WTC11 (cell line): ENCODE measurements at regions not wholly inside any gene's neighbourhood (a gene's known extent, or its start where the extent isn't known, plus 50 kb on each side); places are given as distances from the start of the nearest gene placed in this dataset.

Source experiments
- ATAC-seq: fragments of 200-7000 bp; cut with Tn5 transposase; 2 replicates; pipeline ENCODE4 v1.10.0; 2021; ENCODE audit warnings: mild to moderate bottlenecking, moderate library complexity
- CTCF ChIA-PET: fragments of 300-600 bp; sonication (Branson Sonifier 250); formaldehyde crosslinking; loops from one replicate; lab custom pipeline; 2021; ENCODE audit warnings: antibody characterized with exemption; lab: Charles Lee
- POLR2A ChIA-PET: fragments of 350-600 bp; sonication (Branson Sonifier 250); formaldehyde crosslinking; loops from one replicate; lab custom pipeline; 2021; ENCODE audit warnings: antibody characterized with exemption; lab: Charles Lee
- DNase-seq: peaks from one replicate; pipeline ENCODE4 v3.0.0; 2021; ENCODE audit warnings: low spot score
- H3K27ac Mint-ChIP-seq: 2 replicates; pipeline ENCODE4 v1.8.0; 2021; ENCODE audit warnings: mixed read lengths
- H3K27me3 Mint-ChIP-seq: 2 replicates; pipeline ENCODE4 v1.8.0; 2021; ENCODE audit warnings: low read depth, mild to moderate bottlenecking, moderate library complexity, mixed read lengths
- H3K36me3 Mint-ChIP-seq: 2 replicates; pipeline ENCODE4 v1.8.0; 2021; ENCODE audit warnings: mixed read lengths
- H3K4me1 Mint-ChIP-seq: 2 replicates; pipeline ENCODE4 v1.8.0; 2022; ENCODE audit warnings: mixed read lengths
- H3K4me3 Mint-ChIP-seq: 2 replicates; pipeline ENCODE4 v1.8.0; 2021; ENCODE audit warnings: mild to moderate bottlenecking, moderate library complexity, mixed read lengths
- H3K9me3 Mint-ChIP-seq: 2 replicates; pipeline ENCODE4 v1.8.0; 2021; ENCODE audit warnings: mixed read lengths
- CREM ChIP-seq: sonication (generic); formaldehyde crosslinking; IDR thresholded peaks from 2 replicates; pipeline ENCODE4 v1.8.1; 2022; ENCODE audit warnings: mild to moderate bottlenecking, missing genetic modification reagents, moderate library complexity
- ELF4 ChIP-seq: sonication (generic); formaldehyde crosslinking; IDR thresholded peaks from 2 replicates; pipeline ENCODE4 v1.8.1; 2022; ENCODE audit warnings: low read depth, mild to moderate bottlenecking, moderate library complexity, missing genetic modification reagents
- ESRRA ChIP-seq: sonication (generic); formaldehyde crosslinking; IDR thresholded peaks from 2 replicates; pipeline ENCODE4 v1.8.1; 2022; ENCODE audit warnings: mild to moderate bottlenecking, missing genetic modification reagents, borderline replicate concordance
- ETV6 ChIP-seq: sonication (generic); formaldehyde crosslinking; IDR thresholded peaks from 2 replicates; pipeline ENCODE4 v1.8.1; 2022; ENCODE audit warnings: mild to moderate bottlenecking, missing genetic modification reagents
- GTF2I ChIP-seq: fragments of 250-450 bp; sonication (Bioruptor Pico); conservative IDR thresholded peaks from 2 replicates; pipeline ENCODE4 v1.4.0; 2021; ENCODE audit warnings: mild to moderate bottlenecking
- HMGA2 ChIP-seq: fragments of 250-450 bp; sonication (Bioruptor Pico); IDR thresholded peaks from 2 replicates; pipeline ENCODE4 v1.4.0; 2021; ENCODE audit warnings: mild to moderate bottlenecking, moderate library complexity
- MXD4 ChIP-seq: fragments of 250-450 bp; sonication (Bioruptor Pico); IDR thresholded peaks from 2 replicates; pipeline ENCODE4 v1.8.0; 2021; ENCODE audit warnings: mild to moderate bottlenecking, moderate library complexity, borderline replicate concordance
- MYBL2 ChIP-seq: sonication (generic); formaldehyde crosslinking; IDR thresholded peaks from 2 replicates; pipeline ENCODE4 v1.8.1; 2023; ENCODE audit warnings: mild to moderate bottlenecking, moderate library complexity, missing genetic modification reagents
- NFATC4 ChIP-seq: fragments of 250-450 bp; sonication (Bioruptor Pico); IDR thresholded peaks from 2 replicates; pipeline ENCODE4 v1.9.0; 2021; ENCODE audit warnings: mild to moderate bottlenecking
- NFYB ChIP-seq: sonication (generic); formaldehyde crosslinking; conservative IDR thresholded peaks from 2 replicates; pipeline ENCODE4 v1.8.0; 2022; ENCODE audit warnings: low read depth, missing genetic modification reagents
- RELA ChIP-seq: sonication (generic); formaldehyde crosslinking; IDR thresholded peaks from 2 replicates; pipeline ENCODE4 v1.8.1; 2022; ENCODE audit warnings: missing genetic modification reagents, mild to moderate bottlenecking, borderline replicate concordance
- SOX15 ChIP-seq: fragments of 250-450 bp; sonication (Bioruptor Pico); IDR thresholded peaks from 2 replicates; pipeline ENCODE4 v1.9.0; 2021; ENCODE audit warnings: mild to moderate bottlenecking
- SP1 ChIP-seq: sonication (generic); formaldehyde crosslinking; conservative IDR thresholded peaks from 2 replicates; pipeline ENCODE4 v1.8.1; 2022; ENCODE audit warnings: missing genetic modification reagents
- ZBTB21 ChIP-seq: sonication (generic); formaldehyde crosslinking; IDR thresholded peaks from 2 replicates; pipeline ENCODE4 v1.8.1; 2023; ENCODE audit warnings: mild to moderate bottlenecking, missing genetic modification reagents, borderline replicate concordance
- ZNF232 ChIP-seq: sonication (generic); formaldehyde crosslinking; IDR thresholded peaks from 2 replicates; pipeline ENCODE4 v1.8.0; 2022; ENCODE audit warnings: mild to moderate bottlenecking, missing genetic modification reagents
- ZNF317 ChIP-seq: sonication (generic); formaldehyde crosslinking; IDR thresholded peaks from 2 replicates; pipeline ENCODE4 v1.8.1; 2023; ENCODE audit warnings: low read depth, mild to moderate bottlenecking, moderate library complexity, missing genetic modification reagents, borderline replicate concordance
- ZNF423 ChIP-seq: fragments of 250-450 bp; sonication (Bioruptor Pico); IDR thresholded peaks from 2 replicates; pipeline ENCODE4 v2.1.2; 2022; ENCODE audit warnings: mild to moderate bottlenecking, moderate library complexity
- ZNF671 ChIP-seq: fragments of 250-450 bp; sonication (Bioruptor Pico); IDR thresholded peaks from 2 replicates; pipeline ENCODE4 v1.8.0; 2021; ENCODE audit warnings: mild to moderate bottlenecking
- TF ChIP-seq, protein P1 (sequence below): sonication (generic); formaldehyde crosslinking; IDR thresholded peaks from 2 replicates; pipeline ENCODE4 v1.8.0; 2022; ENCODE audit warnings: mild to moderate bottlenecking, missing genetic modification reagents
- TF ChIP-seq, protein P2 (sequence below): fragments of 200-600 bp; IDR thresholded peaks from 2 replicates; pipeline ENCODE4 v1.8.0; 2022; ENCODE audit warnings: antibody characterized with exemption
- TF ChIP-seq, protein P3 (sequence below): sonication (generic); formaldehyde crosslinking; IDR thresholded peaks from 2 replicates; pipeline ENCODE4 v1.8.1; 2022; ENCODE audit warnings: mild to moderate bottlenecking, missing genetic modification reagents, moderate library complexity, borderline replicate concordance
- TF ChIP-seq, protein P4 (sequence below): fragments of 250-450 bp; sonication (Bioruptor Pico); IDR thresholded peaks from 2 replicates; pipeline ENCODE4 v2.1.2; 2022; ENCODE audit warnings: mild to moderate bottlenecking, moderate library complexity
- TF ChIP-seq, protein P5 (sequence below): sonication (generic); formaldehyde crosslinking; IDR thresholded peaks from 2 replicates; pipeline ENCODE4 v1.8.0; 2022; ENCODE audit warnings: mild to moderate bottlenecking, missing genetic modification reagents
- TF ChIP-seq, protein P6 (sequence below): sonication (generic); formaldehyde crosslinking; conservative IDR thresholded peaks from 2 replicates; pipeline ENCODE4 v1.8.1; 2023; ENCODE audit warnings: mild to moderate bottlenecking, low read depth, missing genetic modification reagents, moderate library complexity
- TF ChIP-seq, protein P7 (sequence below): fragments of 250-450 bp; sonication (Bioruptor Pico); IDR thresholded peaks from 2 replicates; pipeline ENCODE4 v1.9.0; 2021; ENCODE audit warnings: moderate library complexity, mild to moderate bottlenecking, inconsistent platforms, borderline replicate concordance

DNA sequence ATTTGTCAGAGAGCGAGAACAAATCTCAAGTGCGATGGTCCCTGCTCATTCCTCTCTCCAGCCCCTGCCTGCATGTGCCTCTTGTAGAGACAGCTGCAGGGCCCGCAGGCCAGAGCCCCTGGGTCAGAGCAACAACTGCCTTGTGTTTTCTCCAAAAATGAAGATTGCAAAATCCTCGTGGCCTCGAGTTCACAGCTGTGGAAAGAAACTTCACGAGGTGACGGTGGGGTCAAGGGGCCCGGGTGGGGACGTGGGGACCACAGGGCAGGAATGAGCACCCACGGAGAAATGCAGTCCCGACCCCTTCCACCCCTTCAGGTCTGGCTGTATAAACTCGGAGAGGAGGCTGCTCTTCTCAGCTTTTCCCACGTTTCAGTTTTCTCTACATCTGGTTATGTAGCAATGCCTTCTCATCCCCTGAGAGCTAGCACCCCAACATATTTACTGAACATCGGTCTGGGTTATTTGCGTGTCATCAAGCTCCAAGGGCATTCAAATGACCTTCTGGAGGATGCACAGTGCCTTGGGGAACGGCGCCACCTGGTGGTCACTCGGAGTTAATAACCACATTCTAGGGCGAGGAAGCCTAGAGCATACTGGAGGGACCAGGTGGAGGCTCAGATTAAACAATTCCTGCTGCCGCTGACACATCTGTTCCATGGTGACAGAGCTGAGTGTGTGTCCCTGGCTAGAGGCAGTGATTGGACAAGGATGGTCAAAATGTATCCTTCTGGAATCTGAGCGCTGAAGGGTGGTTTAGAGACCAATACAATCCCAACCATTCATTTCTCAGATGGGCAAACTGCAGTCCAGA, 91.4 kb upstream of the CYRIA start:
- no peak overlapping the region for H3K4me3 Mint-ChIP-seq
- ATAC-seq = peak; percentile 96
- TF ChIP-seq SP1 (CRISPR knock-in tag) (no peak), ESRRA (peak; percentile 100), ZNF671 (CRISPR knock-in tag) (no peak), ZBTB21 (CRISPR knock-in tag) (no peak), NFYB (no peak), GTF2I (CRISPR knock-in tag) (no peak), ZNF232 (CRISPR knock-in tag) (no peak), CREM (CRISPR knock-in tag) (no peak), ZNF317 (CRISPR knock-in tag) (no peak), NFATC4 (no peak), HMGA2 (no peak), ZNF423 (CRISPR knock-in tag) (no peak), SOX15 (CRISPR knock-in tag) (no peak), RELA (no peak), MXD4 (no peak), MYBL2 (no peak), ELF4 (CRISPR knock-in tag) (no peak), ETV6 (CRISPR knock-in tag) (peak; percentile 49; the same call in 1 of the 2 replicates)
- TF ChIP-seq, protein P1, sequence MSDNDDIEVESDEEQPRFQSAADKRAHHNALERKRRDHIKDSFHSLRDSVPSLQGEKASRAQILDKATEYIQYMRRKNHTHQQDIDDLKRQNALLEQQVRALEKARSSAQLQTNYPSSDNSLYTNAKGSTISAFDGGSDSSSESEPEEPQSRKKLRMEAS (CRISPR knock-in tag) = no peak
- TF ChIP-seq, protein P2, sequence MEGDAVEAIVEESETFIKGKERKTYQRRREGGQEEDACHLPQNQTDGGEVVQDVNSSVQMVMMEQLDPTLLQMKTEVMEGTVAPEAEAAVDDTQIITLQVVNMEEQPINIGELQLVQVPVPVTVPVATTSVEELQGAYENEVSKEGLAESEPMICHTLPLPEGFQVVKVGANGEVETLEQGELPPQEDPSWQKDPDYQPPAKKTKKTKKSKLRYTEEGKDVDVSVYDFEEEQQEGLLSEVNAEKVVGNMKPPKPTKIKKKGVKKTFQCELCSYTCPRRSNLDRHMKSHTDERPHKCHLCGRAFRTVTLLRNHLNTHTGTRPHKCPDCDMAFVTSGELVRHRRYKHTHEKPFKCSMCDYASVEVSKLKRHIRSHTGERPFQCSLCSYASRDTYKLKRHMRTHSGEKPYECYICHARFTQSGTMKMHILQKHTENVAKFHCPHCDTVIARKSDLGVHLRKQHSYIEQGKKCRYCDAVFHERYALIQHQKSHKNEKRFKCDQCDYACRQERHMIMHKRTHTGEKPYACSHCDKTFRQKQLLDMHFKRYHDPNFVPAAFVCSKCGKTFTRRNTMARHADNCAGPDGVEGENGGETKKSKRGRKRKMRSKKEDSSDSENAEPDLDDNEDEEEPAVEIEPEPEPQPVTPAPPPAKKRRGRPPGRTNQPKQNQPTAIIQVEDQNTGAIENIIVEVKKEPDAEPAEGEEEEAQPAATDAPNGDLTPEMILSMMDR = peak; percentile 95
- TF ChIP-seq, protein P3, sequence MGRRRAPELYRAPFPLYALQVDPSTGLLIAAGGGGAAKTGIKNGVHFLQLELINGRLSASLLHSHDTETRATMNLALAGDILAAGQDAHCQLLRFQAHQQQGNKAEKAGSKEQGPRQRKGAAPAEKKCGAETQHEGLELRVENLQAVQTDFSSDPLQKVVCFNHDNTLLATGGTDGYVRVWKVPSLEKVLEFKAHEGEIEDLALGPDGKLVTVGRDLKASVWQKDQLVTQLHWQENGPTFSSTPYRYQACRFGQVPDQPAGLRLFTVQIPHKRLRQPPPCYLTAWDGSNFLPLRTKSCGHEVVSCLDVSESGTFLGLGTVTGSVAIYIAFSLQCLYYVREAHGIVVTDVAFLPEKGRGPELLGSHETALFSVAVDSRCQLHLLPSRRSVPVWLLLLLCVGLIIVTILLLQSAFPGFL = 0 out of 2 replicates have a peak, but pooled peaks have one; percentile 48
- TF ChIP-seq, protein P4, sequence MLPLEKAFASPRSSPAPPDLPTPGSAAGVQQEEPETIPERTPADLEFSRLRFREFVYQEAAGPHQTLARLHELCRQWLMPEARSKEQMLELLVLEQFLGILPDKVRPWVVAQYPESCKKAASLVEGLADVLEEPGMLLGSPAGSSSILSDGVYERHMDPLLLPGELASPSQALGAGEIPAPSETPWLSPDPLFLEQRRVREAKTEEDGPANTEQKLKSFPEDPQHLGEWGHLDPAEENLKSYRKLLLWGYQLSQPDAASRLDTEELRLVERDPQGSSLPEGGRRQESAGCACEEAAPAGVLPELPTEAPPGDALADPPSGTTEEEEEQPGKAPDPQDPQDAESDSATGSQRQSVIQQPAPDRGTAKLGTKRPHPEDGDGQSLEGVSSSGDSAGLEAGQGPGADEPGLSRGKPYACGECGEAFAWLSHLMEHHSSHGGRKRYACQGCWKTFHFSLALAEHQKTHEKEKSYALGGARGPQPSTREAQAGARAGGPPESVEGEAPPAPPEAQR (CRISPR knock-in tag) = no peak
- TF ChIP-seq, protein P5, sequence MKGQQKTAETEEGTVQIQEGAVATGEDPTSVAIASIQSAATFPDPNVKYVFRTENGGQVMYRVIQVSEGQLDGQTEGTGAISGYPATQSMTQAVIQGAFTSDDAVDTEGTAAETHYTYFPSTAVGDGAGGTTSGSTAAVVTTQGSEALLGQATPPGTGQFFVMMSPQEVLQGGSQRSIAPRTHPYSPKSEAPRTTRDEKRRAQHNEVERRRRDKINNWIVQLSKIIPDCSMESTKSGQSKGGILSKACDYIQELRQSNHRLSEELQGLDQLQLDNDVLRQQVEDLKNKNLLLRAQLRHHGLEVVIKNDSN = no peak
- TF ChIP-seq, protein P6, sequence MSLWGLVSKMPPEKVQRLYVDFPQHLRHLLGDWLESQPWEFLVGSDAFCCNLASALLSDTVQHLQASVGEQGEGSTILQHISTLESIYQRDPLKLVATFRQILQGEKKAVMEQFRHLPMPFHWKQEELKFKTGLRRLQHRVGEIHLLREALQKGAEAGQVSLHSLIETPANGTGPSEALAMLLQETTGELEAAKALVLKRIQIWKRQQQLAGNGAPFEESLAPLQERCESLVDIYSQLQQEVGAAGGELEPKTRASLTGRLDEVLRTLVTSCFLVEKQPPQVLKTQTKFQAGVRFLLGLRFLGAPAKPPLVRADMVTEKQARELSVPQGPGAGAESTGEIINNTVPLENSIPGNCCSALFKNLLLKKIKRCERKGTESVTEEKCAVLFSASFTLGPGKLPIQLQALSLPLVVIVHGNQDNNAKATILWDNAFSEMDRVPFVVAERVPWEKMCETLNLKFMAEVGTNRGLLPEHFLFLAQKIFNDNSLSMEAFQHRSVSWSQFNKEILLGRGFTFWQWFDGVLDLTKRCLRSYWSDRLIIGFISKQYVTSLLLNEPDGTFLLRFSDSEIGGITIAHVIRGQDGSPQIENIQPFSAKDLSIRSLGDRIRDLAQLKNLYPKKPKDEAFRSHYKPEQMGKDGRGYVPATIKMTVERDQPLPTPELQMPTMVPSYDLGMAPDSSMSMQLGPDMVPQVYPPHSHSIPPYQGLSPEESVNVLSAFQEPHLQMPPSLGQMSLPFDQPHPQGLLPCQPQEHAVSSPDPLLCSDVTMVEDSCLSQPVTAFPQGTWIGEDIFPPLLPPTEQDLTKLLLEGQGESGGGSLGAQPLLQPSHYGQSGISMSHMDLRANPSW (CRISPR knock-in tag) = no peak
- TF ChIP-seq, protein P7, sequence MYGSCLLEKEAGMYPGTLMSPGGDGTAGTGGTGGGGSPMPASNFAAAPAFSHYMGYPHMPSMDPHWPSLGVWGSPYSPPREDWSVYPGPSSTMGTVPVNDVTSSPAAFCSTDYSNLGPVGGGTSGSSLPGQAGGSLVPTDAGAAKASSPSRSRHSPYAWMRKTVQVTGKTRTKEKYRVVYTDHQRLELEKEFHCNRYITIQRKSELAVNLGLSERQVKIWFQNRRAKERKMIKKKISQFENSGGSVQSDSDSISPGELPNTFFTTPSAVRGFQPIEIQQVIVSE = no peak
- peak; percentile 81 for DNase-seq
- no peaks in the 10 kb centered on the region for H3K36me3 Mint-ChIP-seq
- peaks cover 2% of the 10 kb centered on the region for H3K4me1 Mint-ChIP-seq
- peak overlapping the region; percentile 85; the same call in 1 of the 2 replicates for H3K27ac Mint-ChIP-seq
- POLR2A ChIA-PET = no interaction called here
- H3K9me3 Mint-ChIP-seq = no peaks in the 10 kb centered on the region
- H3K27me3 Mint-ChIP-seq = no peaks in the 10 kb centered on the region; the same call in 1 of the 2 replicates
- CTCF ChIA-PET = interaction anchor here (0.5 to 4.0 kb wide), 36 partner anchors 11 to 817 kb away, joined by 3 to 118 read pairs (median 4); no protein-coding TSS in a partner anchor
